WTC11 (cell line): ENCODE measurements at regions not wholly inside any gene's neighbourhood (a gene's known extent, or its start where the extent isn't known, plus 50 kb on each side); places are given as distances from the start of the nearest gene placed in this dataset.

Source experiments
- ETV6 ChIP-seq: sonication (generic); formaldehyde crosslinking; IDR thresholded peaks from 2 replicates; pipeline ENCODE4 v1.8.1; 2022; ENCODE audit warnings: mild to moderate bottlenecking, missing genetic modification reagents
- MAX ChIP-seq: sonication (generic); formaldehyde crosslinking; IDR thresholded peaks from 2 replicates; pipeline ENCODE4 v1.8.0; 2022; ENCODE audit warnings: mild to moderate bottlenecking, missing genetic modification reagents
- MLX ChIP-seq: sonication (generic); formaldehyde crosslinking; IDR thresholded peaks from 2 replicates; pipeline ENCODE4 v1.8.1; 2023; ENCODE audit warnings: mild to moderate bottlenecking, missing genetic modification reagents, moderate library complexity
- TF ChIP-seq, protein P1 (sequence below): fragments of 200-600 bp; IDR thresholded peaks from 2 replicates; pipeline ENCODE4 v1.8.0; 2022; ENCODE audit warnings: antibody characterized with exemption

- TF ChIP-seq MLX (CRISPR knock-in tag) (no peak), MAX (CRISPR knock-in tag) (no peak), ETV6 (CRISPR knock-in tag) (no peak)
- TF ChIP-seq, protein P1, sequence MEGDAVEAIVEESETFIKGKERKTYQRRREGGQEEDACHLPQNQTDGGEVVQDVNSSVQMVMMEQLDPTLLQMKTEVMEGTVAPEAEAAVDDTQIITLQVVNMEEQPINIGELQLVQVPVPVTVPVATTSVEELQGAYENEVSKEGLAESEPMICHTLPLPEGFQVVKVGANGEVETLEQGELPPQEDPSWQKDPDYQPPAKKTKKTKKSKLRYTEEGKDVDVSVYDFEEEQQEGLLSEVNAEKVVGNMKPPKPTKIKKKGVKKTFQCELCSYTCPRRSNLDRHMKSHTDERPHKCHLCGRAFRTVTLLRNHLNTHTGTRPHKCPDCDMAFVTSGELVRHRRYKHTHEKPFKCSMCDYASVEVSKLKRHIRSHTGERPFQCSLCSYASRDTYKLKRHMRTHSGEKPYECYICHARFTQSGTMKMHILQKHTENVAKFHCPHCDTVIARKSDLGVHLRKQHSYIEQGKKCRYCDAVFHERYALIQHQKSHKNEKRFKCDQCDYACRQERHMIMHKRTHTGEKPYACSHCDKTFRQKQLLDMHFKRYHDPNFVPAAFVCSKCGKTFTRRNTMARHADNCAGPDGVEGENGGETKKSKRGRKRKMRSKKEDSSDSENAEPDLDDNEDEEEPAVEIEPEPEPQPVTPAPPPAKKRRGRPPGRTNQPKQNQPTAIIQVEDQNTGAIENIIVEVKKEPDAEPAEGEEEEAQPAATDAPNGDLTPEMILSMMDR = no peak
Measured at GRCh38 chr4:89365776-89366175, 58.2 kb upstream of the GPRIN3 start.
